Right cardiac atrium (tissue), 5 donors: ENCODE measurements at regions not wholly inside any gene's neighbourhood (a gene's known extent, or its start where the extent isn't known, plus 50 kb on each side); places are given as distances from the start of the nearest gene placed in this dataset.
"Not testable (repeated sequence)": the region's sequence is repeated elsewhere in the genome, so short reads cannot be mapped to it uniquely, and the experiment has no call there.

Experiments
- ATAC-seq, 2 donors: fragments of 200-7000 bp; cut with Tn5 transposase; one replicate each; pipeline versions ENCODE4 v1.8.0 to v1.9.1; 2020; ENCODE audit warnings: moderate library complexity in 2 of 2, mild to moderate bottlenecking in 1 of 2
- DNase-seq, 3 donors: peaks; one replicate each; pipeline ENCODE4 v3.0.0-alpha.2; 2020
- H3K27ac ChIP-seq: one replicate; pipeline ENCODE4 v1.5.1; 2013; ENCODE audit warnings: mild to moderate bottlenecking, low read length, control low read depth, moderate library complexity
- H3K27me3 ChIP-seq: one replicate; pipeline ENCODE4 v1.6.1; 2013; ENCODE audit not compliant: control insufficient read depth, insufficient read depth
- H3K4me1 ChIP-seq: one replicate; pipeline ENCODE4 v1.6.1; 2013; ENCODE audit warnings: low read length; ENCODE audit not compliant: control insufficient read depth, insufficient read depth
- H3K4me3 ChIP-seq: one replicate; pipeline ENCODE4 v1.5.1; 2013; ENCODE audit warnings: low read length, control low read depth
- H3K9me3 ChIP-seq: one replicate; pipeline ENCODE4 v1.6.1; 2013; ENCODE audit warnings: low read length; ENCODE audit not compliant: control insufficient read depth
- WGBS: extraction: QIAGEN DNeasy Blood & Tissue Kit; methylation state at CpG from one replicate; pipeline ENCODE4 v1.1.7; 2013; 5-methylcytosine and 5-hydroxymethylcytosine counted together
- intact Hi-C, 4 donors: fragments of 100-400 bp; cut with DNase I; formaldehyde crosslinking; loops; one replicate each; pipeline versions ENCODE4 v1.11.0 to v1.14.0; 2022 to 2023
- donor health status: healthy with polysubstance abuse.
- donor health status: DM: no; HTN: yes; CAD: no.
- donor health status: DM: no; HTN: no; CAD: no.
- donor health status: DM: no; HTN: yes; CAD: no; lungs with severe emphysema.
- donor health status: DM: yes; HTN: yes; CAD: no.

DNA sequence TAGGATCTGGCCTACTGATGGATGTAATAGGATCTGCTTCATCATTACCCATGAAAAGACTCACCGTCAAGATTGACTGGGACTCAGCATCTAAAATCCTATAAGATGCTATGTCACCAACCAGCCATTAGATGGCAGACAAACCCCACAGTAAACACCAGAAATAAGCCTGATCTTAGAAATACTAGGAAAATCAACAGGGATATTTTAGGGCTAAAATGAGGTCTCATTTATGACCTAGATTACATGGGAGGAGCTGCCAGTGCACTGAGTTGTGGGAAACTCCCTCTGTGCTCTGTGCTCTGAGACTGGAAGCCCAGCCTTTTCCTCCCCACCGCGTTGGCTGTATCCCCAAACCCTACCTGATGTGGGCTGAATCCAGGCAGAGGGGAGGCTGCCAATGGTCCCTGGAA, 1335.8 kb downstream of the RPIA start:
- H3K27ac ChIP-seq, intact Hi-C loops, H3K27me3 ChIP-seq, H3K4me1 ChIP-seq, DNase-seq, H3K4me3 ChIP-seq, H3K9me3 ChIP-seq: not testable (repeated sequence)
- 35% methylated on average over 3 of the region's 3 CpGs for WGBS
- peak; percentile 52 to 58 for ATAC-seq

DNA sequence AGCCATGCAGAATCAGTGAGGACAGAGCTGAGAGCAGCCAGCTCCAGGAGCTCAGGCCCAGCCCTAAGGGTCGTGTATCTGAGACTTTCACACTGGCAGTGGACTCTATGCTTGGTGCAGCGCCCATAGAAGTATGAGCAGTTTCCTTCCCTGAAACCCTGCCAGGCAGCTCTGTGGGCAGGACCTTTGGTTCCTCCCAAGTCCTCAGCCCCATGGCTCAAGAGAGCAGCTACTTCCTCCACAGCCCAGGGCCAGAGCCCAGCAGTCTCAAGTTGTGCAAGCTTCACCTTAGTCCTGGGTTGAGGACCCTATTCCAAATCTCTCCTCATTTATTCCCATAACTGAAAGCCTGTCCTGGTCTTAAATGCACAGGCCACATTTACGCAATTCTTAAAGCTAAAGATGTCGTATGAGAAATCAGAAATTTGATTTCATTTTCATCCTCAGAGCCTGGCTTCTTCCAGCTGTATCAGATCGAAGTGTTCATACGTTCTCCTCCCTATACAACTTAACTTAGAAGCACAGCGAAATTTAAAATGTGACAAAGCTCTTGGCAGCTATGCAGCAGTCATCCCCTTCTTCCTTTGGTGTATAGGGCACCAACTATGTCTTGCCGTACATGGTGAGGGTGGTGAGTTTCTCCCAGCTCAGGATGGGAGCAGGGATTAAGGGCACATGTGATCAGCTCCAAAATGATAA, 1337.1 kb downstream of the RPIA start:
- H3K9me3 ChIP-seq, H3K27ac ChIP-seq, H3K27me3 ChIP-seq, H3K4me3 ChIP-seq, intact Hi-C loops, H3K4me1 ChIP-seq: not testable (repeated sequence)
- whole genome bisulfite sequencing, result 61% methylated on average over 8 of the region's 8 CpGs
- ATAC-seq (peak; percentile 35 to 65), DNase-seq (peak in 2 of 3 donors; percentile 50 to 51)

DNA sequence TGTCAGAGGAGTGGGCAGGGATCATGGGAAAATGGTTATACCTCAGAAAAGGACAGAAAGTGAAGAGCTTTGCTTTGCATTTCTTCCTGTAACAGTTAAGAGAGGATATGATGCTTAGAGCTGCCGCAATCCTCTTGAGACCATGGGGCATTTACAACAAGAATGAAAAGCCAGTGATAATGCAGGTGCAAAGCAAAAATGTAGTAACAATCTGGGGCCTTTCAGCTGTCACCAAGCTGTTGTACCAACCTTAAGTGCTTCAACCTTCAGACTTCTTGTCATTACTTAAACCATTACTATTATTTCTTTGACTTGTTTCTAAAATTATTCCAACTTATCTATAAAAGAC, 1337.6 kb downstream of the RPIA start:
- H3K27me3 ChIP-seq, H3K9me3 ChIP-seq, H3K4me1 ChIP-seq, DNase-seq, H3K4me3 ChIP-seq, intact Hi-C loops, H3K27ac ChIP-seq, ATAC-seq: not testable (repeated sequence)
- WGBS, result 83% methylated on average over 1 of the region's 1 CpG

DNA sequence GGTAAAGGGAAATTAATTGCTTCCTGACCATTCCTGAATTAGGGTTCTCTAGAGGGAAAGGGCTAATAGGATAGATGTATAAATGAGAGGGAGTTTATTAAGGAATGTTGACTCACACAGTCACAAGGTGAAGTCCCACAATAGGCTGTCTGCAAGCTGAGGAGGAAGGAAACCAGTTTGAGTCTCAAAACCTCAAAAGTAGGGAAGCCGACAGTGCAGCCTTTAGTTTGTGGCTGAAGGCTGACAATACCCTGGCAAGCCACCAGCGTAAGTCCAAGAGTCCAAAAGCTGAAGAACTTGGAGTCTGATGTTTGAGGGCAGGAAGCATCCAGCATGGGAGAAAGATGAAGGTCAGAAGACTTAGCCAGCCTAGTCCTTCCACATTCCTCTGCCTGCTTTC, 1340.8 kb downstream of the RPIA start:
- H3K4me1 ChIP-seq, ATAC-seq, H3K4me3 ChIP-seq, H3K27ac ChIP-seq, H3K27me3 ChIP-seq, intact Hi-C loops, DNase-seq, H3K9me3 ChIP-seq: not testable (repeated sequence)
- WGBS, result 44% methylated on average over 2 of the region's 2 CpGs

DNA sequence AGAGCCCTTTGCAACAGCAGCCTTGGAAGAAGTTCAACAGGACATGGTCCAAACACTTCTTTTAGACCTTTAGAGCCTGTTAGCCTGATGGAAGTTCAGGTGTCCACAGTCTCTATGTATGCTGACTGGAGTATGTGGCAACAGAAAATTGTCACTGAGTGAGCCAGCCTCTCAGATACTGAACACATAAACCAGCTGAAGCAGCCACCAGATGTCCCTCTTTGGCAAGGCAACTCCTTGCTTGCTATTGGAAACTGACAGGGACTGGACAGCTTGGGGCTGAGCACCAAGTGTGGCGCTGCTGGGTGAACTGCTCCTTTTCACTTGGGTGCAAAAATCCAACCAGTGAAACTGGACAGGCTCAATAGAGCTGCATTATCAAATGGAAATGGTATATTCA, 1344.9 kb downstream of the RPIA start:
- H3K4me3 ChIP-seq, H3K27me3 ChIP-seq, H3K27ac ChIP-seq, H3K4me1 ChIP-seq, H3K9me3 ChIP-seq, intact Hi-C loops: not testable (repeated sequence)
- ATAC-seq (peak in 1 of 2 donors; percentile 29), DNase-seq (peak in 1 of 3 donors; percentile 30)
- 46% methylated on average over 1 of the region's 1 CpG for WGBS

DNA sequence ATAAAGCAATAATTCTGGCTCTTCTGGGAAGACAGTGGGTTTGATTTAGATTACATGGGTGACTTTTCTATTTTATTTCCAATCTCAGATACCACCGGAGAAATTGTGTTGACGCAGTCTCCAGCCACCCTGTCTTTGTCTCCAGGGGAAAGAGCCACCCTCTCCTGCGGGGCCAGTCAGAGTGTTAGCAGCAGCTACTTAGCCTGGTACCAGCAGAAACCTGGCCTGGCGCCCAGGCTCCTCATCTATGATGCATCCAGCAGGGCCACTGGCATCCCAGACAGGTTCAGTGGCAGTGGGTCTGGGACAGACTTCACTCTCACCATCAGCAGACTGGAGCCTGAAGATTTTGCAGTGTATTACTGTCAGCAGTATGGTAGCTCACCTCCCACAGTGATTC, 1347.6 kb downstream of the RPIA start:
- intact Hi-C loops, H3K4me3 ChIP-seq, H3K27ac ChIP-seq, H3K27me3 ChIP-seq, H3K4me1 ChIP-seq, H3K9me3 ChIP-seq, ATAC-seq: not testable (repeated sequence)
- 62% methylated on average over 4 of the region's 4 CpGs for WGBS
- peak; percentile 30 to 81 (median 76) for DNase-seq

DNA sequence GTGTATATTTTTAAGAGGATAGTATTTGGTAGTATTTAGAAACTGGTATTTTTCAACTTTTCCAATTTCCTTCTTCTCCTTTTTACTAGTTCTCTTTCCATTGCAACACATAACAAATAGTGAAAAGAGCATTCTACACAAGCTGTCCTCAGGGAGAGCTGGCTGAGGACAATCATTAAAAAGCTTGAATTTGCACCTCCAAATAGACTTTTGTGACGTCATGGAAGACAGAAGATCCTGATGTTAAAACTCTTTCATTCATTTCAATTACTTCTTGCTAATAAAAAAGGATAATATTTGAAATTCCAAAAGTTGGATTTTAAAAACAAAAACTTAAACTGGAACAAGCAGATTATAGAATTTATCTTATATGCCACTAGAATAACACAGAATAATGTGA, 1356.3 kb downstream of the RPIA start:
- DNase-seq, ATAC-seq, intact Hi-C loops, H3K9me3 ChIP-seq, H3K4me3 ChIP-seq, H3K27ac ChIP-seq, H3K4me1 ChIP-seq, H3K27me3 ChIP-seq: not testable (repeated sequence)
- 41% methylated on average over 1 of the region's 1 CpG for WGBS

DNA sequence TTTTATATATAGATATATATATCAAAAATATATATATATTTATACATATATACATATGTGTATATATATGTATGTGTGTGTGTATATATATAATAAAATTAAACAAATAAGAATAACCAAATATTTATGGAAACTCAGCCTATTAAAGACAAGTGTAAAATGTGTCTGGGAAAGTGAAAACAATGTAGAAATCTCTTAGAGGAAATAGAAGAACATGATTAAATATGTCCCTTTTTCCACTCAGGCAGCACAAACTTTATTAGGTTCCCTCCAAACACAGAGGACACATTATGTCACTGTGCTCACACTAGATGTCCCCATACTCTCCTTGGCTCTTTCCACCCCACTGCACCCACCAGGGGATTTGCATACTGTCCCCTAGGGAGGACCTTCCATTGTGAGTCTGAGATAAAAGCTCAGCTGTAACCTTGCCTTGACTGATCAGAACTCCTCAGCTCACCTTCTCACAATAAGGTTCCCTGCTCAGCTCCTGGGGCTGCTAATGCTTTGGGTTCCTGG, 1360.7 kb downstream of the RPIA start:
- H3K27ac ChIP-seq, intact Hi-C loops: not testable (repeated sequence)

DNA sequence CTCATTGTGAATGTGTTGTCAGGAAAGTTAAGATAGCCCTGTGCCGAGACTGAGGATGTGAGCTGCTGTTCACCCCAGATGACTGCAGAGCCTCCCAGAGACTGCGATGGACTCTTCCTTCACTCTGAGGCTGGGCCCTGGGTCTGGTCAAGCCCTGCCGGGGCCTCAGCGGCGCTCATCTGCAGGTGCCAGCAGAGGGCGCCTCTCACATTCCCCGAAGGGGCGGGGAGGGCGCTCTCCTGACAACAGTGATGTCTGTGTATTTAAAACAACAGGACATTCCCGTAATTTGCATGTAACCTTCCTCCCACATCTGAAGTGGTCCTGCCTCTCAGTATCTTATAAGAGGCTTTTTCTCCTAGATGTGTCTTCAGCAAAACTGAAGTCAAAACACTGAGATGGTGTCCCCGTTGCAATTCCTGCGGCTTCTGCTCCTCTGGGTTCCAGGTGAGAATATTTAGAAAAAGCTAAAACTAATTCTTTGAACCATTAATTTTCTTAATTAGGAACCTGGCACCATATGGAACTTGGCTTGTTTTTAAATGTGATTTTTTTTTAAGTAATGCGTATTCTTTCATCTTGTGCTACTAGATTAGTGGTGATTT, 1377.9 kb downstream of the RPIA start:
- H3K4me3 ChIP-seq, result no peak overlapping the region
- H3K27ac ChIP-seq, result no peak overlapping the region
- H3K9me3 ChIP-seq, result no peaks in the 10 kb centered on the region
- H3K4me1 ChIP-seq, result no peaks in the 10 kb centered on the region
- ATAC-seq (peak; percentile 25 to 63), DNase-seq (peak; percentile 24 to 66 (median 64))
- no peaks in the 10 kb centered on the region for H3K27me3 ChIP-seq
- intact Hi-C loops, result no loop called here
- WGBS, result 29% methylated on average over 13 of the region's 13 CpGs

More for the DNA sequence above, 1360.7 kb downstream of the RPIA start:
- not testable (repeated sequence) for ATAC-seq, H3K27me3 ChIP-seq, DNase-seq, H3K9me3 ChIP-seq, H3K4me1 ChIP-seq, H3K4me3 ChIP-seq

DNA sequence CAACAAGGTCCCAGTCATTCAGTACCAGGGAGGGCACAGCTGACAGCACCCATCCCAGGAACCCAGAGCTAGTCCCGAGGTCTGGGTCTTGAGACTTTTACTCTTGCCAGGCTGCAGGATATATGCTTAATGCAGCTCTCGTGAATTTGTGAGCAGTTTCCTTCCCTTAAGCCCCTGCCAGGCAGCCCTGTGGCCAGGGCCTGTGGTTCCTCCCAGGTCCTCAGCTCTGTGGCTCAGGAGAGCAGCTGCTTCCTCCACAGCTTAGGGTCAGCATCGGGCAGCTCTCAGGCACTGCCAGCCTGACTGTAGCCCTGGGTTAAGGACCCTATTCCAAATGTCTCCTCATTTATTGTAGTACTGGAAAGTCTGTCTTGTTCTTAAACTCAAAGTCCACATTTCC, 1384.8 kb downstream of the RPIA start:
- intact Hi-C loops, result no loop called here
- 48% methylated on average over 3 of the region's 3 CpGs for WGBS
- Histone ChIP-seq H3K27ac (no peak overlapping the region), H3K27me3 (no peaks in the 10 kb centered on the region), H3K9me3 (no peaks in the 10 kb centered on the region), H3K4me3 (no peak overlapping the region), H3K4me1 (no peaks in the 10 kb centered on the region)
- no peak for ATAC-seq
- no peak for DNase-seq

DNA sequence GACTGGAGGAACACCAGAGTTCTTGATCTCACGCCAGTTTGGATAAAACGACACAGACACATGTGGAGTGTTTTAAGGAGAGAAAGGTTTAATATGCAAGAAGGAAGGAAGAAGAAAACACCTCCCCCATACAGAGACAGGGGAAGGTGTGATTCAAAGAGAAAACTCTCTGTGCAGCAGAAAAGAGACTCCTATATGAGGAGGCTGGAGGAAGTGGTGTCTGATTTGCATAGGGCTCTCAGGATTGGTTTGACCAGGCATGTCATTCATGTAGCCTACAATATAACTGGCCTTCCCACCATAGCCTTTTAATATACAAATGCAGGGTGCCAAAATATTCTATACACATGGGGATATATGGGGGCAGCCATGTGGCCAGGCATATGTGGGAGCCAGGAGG, 1386.5 kb downstream of the RPIA start:
- intact Hi-C loops, result no loop called here
- Histone ChIP-seq H3K4me3 (no peak overlapping the region), H3K27me3 (no peaks in the 10 kb centered on the region), H3K27ac (no peak overlapping the region), H3K4me1 (no peaks in the 10 kb centered on the region), H3K9me3 (no peaks in the 10 kb centered on the region)
- 69% methylated on average over 2 of the region's 2 CpGs for WGBS
- no peak for ATAC-seq
- no peak for DNase-seq
